ENCODE measurements at regions not wholly inside any gene's neighbourhood (a gene's known extent, or its start where the extent isn't known, plus 50 kb on each side); places are given as distances from the start of the nearest gene placed in this dataset.

GRCh38 chr10:81479316-81479715 is 395.7 kb upstream of the NRG3 start:
- no peak for TF ChIP-seq POLR2AphosphoS5 (IDR thresholded peaks at IDR 0.05; ENCODE audit: low read depth, low read length)
- peak; percentile 12; the same call in 1 of the 2 replicates for TF ChIP-seq CTCF (IDR thresholded peaks at IDR 0.05)
- no peak for TF ChIP-seq TCF7L2 (IDR thresholded peaks at IDR 0.05; ENCODE audit: low read depth, low read length)

Measured in Panc1 (cell line).